CD4-positive, alpha-beta T cell (primary cell): ENCODE measurements at regions not wholly inside any gene's neighbourhood (a gene's known extent, or its start where the extent isn't known, plus 50 kb on each side); places are given as distances from the start of the nearest gene placed in this dataset.

Source experiments
- ATAC-seq: fragments of 200-7000 bp; cut with Tn5 transposase; one replicate; pipeline ENCODE4 v1.10.0; 2022; ENCODE audit warnings: mild to moderate bottlenecking; ENCODE audit not compliant: poor library complexity
- CTCF ChIA-PET: fragments of 350-600 bp; sonication (Branson Sonifier 250); formaldehyde crosslinking; loops from one replicate; lab custom pipeline; 2021; ENCODE audit warnings: antibody characterized with exemption, inconsistent platforms; lab: Charles Lee
- POLR2A ChIA-PET: fragments of 350-600 bp; sonication (Branson Sonifier 250); formaldehyde crosslinking; loops from one replicate; lab custom pipeline; 2021; ENCODE audit warnings: antibody characterized with exemption, inconsistent platforms; lab: Charles Lee
- DNase-seq, 14 experiments: peaks; one replicate each; pipeline ENCODE4 v3.0.0-alpha.2; 2013 to 2020; ENCODE audit warnings: mixed read lengths in 2 of 14
- H3K27ac ChIP-seq, 2 donors: one replicate each; pipeline versions ENCODE4 v1.5.1 to v1.7.0; 2013; ENCODE audit warnings: low read length in 2 of 2, low read depth in 1 of 2, mild to moderate bottlenecking in 1 of 2
- H3K27me3 ChIP-seq, 2 experiments: 1 replicate in 1 of 2; 2 replicates in 1 of 2; pipeline versions ENCODE4 v1.6.1 to v1.7.0; 2013; ENCODE audit warnings: low read length in 2 of 2, control low read depth in 1 of 2, mild to moderate bottlenecking in 1 of 2, moderate library complexity in 1 of 2; ENCODE audit not compliant: insufficient read depth in 2 of 2, control insufficient read depth in 1 of 2
- H3K36me3 ChIP-seq: one replicate; pipeline ENCODE4 v1.6.1; 2013; ENCODE audit warnings: low read length, control low read depth; ENCODE audit not compliant: insufficient read depth
- H3K4me1 ChIP-seq: one replicate; pipeline ENCODE4 v1.6.1; 2013; ENCODE audit warnings: low read length, control low read depth; ENCODE audit not compliant: insufficient read depth
- H3K4me3 ChIP-seq: one replicate; pipeline ENCODE4 v1.5.1; 2013; ENCODE audit warnings: mild to moderate bottlenecking, low read length, moderate library complexity
- H3K9me3 ChIP-seq, 2 experiments: 1 replicate in 1 of 2; 2 replicates in 1 of 2; pipeline versions ENCODE4 v1.6.1 to v1.7.0; 2013; ENCODE audit warnings: low read length in 2 of 2, mild to moderate bottlenecking in 2 of 2, control low read depth in 1 of 2, moderate library complexity in 1 of 2; ENCODE audit not compliant: control insufficient read depth in 1 of 2, insufficient read depth in 1 of 2
- H3K27ac Mint-ChIP-seq: one replicate; pipeline ENCODE4 v1.8.0; 2020; ENCODE audit warnings: mixed read lengths
- H3K27me3 Mint-ChIP-seq: one replicate; pipeline ENCODE4 v1.8.0; 2021; ENCODE audit warnings: mixed read lengths
- H3K36me3 Mint-ChIP-seq: one replicate; pipeline ENCODE4 v1.8.0; 2021; ENCODE audit warnings: low read depth, mixed read lengths
- H3K4me1 Mint-ChIP-seq: one replicate; pipeline ENCODE4 v1.8.0; 2021; ENCODE audit warnings: low read depth, mixed read lengths
- H3K4me3 Mint-ChIP-seq: one replicate; pipeline ENCODE4 v1.8.0; 2020; ENCODE audit warnings: mild to moderate bottlenecking, mixed read lengths
- H3K9me3 Mint-ChIP-seq: one replicate; pipeline ENCODE4 v1.8.0; 2020; ENCODE audit warnings: mixed read lengths
- intact Hi-C, 2 experiments: fragments of 100-400 bp; cut with DNase I in 1 of 2; cut with micrococcal nuclease in 1 of 2; formaldehyde crosslinking; loops; one replicate each; pipeline versions ENCODE4 v1.15.1 to v1.9.0; 2023 to 2025; cut with DNase I, micrococcal nuclease
- TF ChIP-seq, protein P1 (sequence below): fragments of 200-600 bp; IDR thresholded peaks from one replicate; pipeline ENCODE4 v1.8.0; 2022; ENCODE audit warnings: antibody characterized with exemption, mild to moderate bottlenecking

DNA sequence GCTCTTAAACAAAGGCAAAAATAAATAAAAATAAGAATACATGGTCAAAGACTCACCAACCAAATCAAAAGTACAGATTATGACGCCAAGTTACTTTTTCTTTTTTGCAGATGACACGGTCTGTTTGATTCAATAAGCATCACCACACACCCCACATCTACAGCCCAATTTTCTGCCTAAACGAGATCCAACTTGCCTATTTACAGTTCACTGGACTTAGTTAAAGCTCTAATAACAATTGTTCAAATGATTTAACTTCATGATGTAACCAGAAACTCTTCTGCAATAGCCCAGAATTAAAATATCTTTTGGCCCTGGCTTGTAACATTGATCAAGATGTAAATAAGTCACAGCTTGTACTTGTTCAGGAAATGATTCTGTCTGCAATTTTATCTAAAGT, 590.3 kb upstream of the C9orf72 start:
- H3K4me1 Mint-ChIP-seq = no peaks in the 10 kb centered on the region
- no peak for DNase-seq
- H3K27me3 ChIP-seq = no peaks in the 10 kb centered on the region
- H3K27ac Mint-ChIP-seq = no peak overlapping the region
- no peaks in the 10 kb centered on the region for H3K36me3 ChIP-seq
- no peaks in the 10 kb centered on the region for H3K4me1 ChIP-seq
- no peaks in the 10 kb centered on the region for H3K9me3 ChIP-seq
- ATAC-seq = no peak
- H3K27me3 Mint-ChIP-seq = no peaks in the 10 kb centered on the region
- intact Hi-C loops = no loop called here
- ChIA-PET POLR2A (no interaction called here), CTCF (no interaction called here)
- peaks cover 5% of the 10 kb centered on the region for H3K9me3 Mint-ChIP-seq
- no peaks in the 10 kb centered on the region for H3K36me3 Mint-ChIP-seq
- no peak overlapping the region for H3K27ac ChIP-seq
- no peak overlapping the region for H3K4me3 Mint-ChIP-seq
- TF ChIP-seq, protein P1, sequence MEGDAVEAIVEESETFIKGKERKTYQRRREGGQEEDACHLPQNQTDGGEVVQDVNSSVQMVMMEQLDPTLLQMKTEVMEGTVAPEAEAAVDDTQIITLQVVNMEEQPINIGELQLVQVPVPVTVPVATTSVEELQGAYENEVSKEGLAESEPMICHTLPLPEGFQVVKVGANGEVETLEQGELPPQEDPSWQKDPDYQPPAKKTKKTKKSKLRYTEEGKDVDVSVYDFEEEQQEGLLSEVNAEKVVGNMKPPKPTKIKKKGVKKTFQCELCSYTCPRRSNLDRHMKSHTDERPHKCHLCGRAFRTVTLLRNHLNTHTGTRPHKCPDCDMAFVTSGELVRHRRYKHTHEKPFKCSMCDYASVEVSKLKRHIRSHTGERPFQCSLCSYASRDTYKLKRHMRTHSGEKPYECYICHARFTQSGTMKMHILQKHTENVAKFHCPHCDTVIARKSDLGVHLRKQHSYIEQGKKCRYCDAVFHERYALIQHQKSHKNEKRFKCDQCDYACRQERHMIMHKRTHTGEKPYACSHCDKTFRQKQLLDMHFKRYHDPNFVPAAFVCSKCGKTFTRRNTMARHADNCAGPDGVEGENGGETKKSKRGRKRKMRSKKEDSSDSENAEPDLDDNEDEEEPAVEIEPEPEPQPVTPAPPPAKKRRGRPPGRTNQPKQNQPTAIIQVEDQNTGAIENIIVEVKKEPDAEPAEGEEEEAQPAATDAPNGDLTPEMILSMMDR = no peak
- no peak overlapping the region for H3K4me3 ChIP-seq

DNA sequence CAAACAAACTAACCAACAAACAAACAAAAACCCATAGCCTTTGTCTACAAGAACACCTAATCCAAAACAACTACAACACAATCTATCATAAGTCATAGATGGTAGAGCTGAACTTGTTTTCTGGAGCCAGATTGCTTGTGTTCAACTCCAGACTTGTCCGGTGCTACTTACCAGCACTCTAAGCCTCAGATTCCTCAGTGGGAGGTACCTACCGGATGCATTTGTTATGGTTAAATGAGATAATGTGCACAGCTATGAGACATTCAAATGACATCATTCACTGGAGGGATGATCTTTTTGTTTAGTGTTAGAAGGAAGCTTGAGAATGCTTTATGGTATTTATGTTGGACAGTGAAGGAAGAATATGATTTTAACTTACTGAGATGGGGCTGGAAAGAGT, 592.9 kb upstream of the C9orf72 start:
- H3K4me3 ChIP-seq = no peak overlapping the region
- DNase-seq (no peak), ATAC-seq (no peak)
- H3K36me3 ChIP-seq = no peaks in the 10 kb centered on the region
- Mint-ChIP-seq H3K27ac (no peak overlapping the region), H3K9me3 (peaks cover 5% of the 10 kb centered on the region), H3K36me3 (no peaks in the 10 kb centered on the region), H3K4me1 (no peaks in the 10 kb centered on the region), H3K4me3 (no peak overlapping the region), H3K27me3 (no peaks in the 10 kb centered on the region)
- POLR2A ChIA-PET = no interaction called here
- H3K9me3 ChIP-seq = no peaks in the 10 kb centered on the region
- H3K27ac ChIP-seq = no peak overlapping the region
- no peaks in the 10 kb centered on the region for H3K27me3 ChIP-seq
- TF ChIP-seq, protein P1 = no peak
- no peaks in the 10 kb centered on the region for H3K4me1 ChIP-seq
- intact Hi-C loops = no loop called here
- CTCF ChIA-PET = no interaction called here

DNA sequence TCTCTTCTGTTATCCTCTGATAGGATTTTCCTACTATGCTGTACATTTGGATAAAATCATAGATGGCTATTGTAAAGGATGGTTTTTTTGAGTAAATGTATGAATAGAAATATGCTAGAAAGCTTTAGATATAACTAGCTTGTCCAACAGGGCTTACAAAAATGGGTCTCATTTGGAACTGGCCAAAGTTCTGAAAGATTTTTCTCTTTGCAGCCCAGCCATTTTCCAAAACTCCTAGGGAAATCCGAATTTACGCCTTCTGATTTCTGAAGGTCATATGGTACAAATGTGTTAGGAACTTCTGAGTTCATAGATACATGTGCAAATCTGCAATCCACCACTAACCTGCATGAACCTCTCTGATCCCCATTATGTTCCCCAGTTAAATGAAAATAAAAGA, 603.9 kb upstream of the C9orf72 start:
- Mint-ChIP-seq H3K27me3 (no peaks in the 10 kb centered on the region), H3K4me3 (no peak overlapping the region), H3K4me1 (no peaks in the 10 kb centered on the region), H3K27ac (no peak overlapping the region), H3K36me3 (no peaks in the 10 kb centered on the region), H3K9me3 (peaks cover 5% of the 10 kb centered on the region)
- intact Hi-C loops = no loop called here
- Histone ChIP-seq H3K9me3 (peaks cover 0 to 1% of the 10 kb centered on the region in 2 experiments), H3K27ac (no peak overlapping the region), H3K27me3 (no peaks in the 10 kb centered on the region), H3K36me3 (no peaks in the 10 kb centered on the region), H3K4me3 (no peak overlapping the region), H3K4me1 (no peaks in the 10 kb centered on the region)
- CTCF ChIA-PET = no interaction called here
- DNase-seq = no peak
- POLR2A ChIA-PET = no interaction called here
- TF ChIP-seq, protein P1 = no peak
- ATAC-seq = no peak
